Keratinocyte (primary cell): ENCODE measurements at regions not wholly inside any gene's neighbourhood (a gene's known extent, or its start where the extent isn't known, plus 50 kb on each side); places are given as distances from the start of the nearest gene placed in this dataset.
"Not testable (repeated sequence)": the region's sequence is repeated elsewhere in the genome, so short reads cannot be mapped to it uniquely, and the experiment has no call there.

Experiments used
- EZH2 ChIP-seq: IDR thresholded peaks from one replicate; pipeline ENCODE4 v1.6.1; 2012; ENCODE audit warnings: inconsistent platforms, mild to moderate bottlenecking, low read length, moderate library complexity
- TF ChIP-seq, protein P1 (sequence below), 3 experiments: IDR thresholded peaks in 1 of 3; conservative IDR thresholded peaks in 1 of 3; optimal IDR thresholded peaks in 1 of 3; 2 replicates in 2 of 3; 3 replicates in 1 of 3; pipeline versions ENCODE3 to v1.5.1; 2011; ENCODE audit warnings: low read length in 3 of 3, mild to moderate bottlenecking in 3 of 3, moderate library complexity in 2 of 3, control low read depth in 1 of 3, inconsistent platforms in 1 of 3; ENCODE audit not compliant: insufficient read depth in 2 of 3; ENCODE audit errors: extremely low read depth in 1 of 3

- TF ChIP-seq, protein P1, sequence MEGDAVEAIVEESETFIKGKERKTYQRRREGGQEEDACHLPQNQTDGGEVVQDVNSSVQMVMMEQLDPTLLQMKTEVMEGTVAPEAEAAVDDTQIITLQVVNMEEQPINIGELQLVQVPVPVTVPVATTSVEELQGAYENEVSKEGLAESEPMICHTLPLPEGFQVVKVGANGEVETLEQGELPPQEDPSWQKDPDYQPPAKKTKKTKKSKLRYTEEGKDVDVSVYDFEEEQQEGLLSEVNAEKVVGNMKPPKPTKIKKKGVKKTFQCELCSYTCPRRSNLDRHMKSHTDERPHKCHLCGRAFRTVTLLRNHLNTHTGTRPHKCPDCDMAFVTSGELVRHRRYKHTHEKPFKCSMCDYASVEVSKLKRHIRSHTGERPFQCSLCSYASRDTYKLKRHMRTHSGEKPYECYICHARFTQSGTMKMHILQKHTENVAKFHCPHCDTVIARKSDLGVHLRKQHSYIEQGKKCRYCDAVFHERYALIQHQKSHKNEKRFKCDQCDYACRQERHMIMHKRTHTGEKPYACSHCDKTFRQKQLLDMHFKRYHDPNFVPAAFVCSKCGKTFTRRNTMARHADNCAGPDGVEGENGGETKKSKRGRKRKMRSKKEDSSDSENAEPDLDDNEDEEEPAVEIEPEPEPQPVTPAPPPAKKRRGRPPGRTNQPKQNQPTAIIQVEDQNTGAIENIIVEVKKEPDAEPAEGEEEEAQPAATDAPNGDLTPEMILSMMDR (optimal IDR thresholded peaks at IDR 0.05 in 1 of 3, IDR thresholded peaks at IDR 0.05 in 1 of 3, conservative IDR thresholded peaks at IDR 0.05 in 1 of 3; ENCODE audit: extremely low read depth in 1 of 3, insufficient read depth in 2 of 3, low read length in 3 of 3), result not testable (repeated sequence)
- TF ChIP-seq EZH2, result not testable (repeated sequence)
Observed at GRCh38 chr4:122077653-122078052, 74.5 kb upstream of the BLTP1 start.
